Ascending aorta (tissue), 2 donors: ENCODE measurements at regions not wholly inside any gene's neighbourhood (a gene's known extent, or its start where the extent isn't known, plus 50 kb on each side); places are given as distances from the start of the nearest gene placed in this dataset.

Experiments
- DNase-seq, 2 donors: peaks; one replicate each; pipeline ENCODE4 v3.0.0-alpha.2; 2019; ENCODE audit warnings: low spot score in 2 of 2
- H3K27ac ChIP-seq, 2 donors: fragments of 200-600 bp; sonication (generic); one replicate each; pipeline ENCODE4 v1.5.1; 2016 to 2017; ENCODE audit warnings: mild to moderate bottlenecking in 1 of 2
- H3K27me3 ChIP-seq: fragments of 200-600 bp; sonication (generic); one replicate; pipeline ENCODE4 v1.5.1; 2017
- H3K36me3 ChIP-seq, 2 donors: fragments of 200-600 bp; sonication (generic); one replicate each; pipeline ENCODE4 v1.5.1; 2016
- H3K4me1 ChIP-seq, 2 donors: fragments of 200-600 bp; sonication (generic); one replicate each; pipeline ENCODE4 v1.5.1; 2016 to 2017; ENCODE audit warnings: mild to moderate bottlenecking in 1 of 2
- H3K4me3 ChIP-seq, 2 donors: fragments of 200-600 bp; sonication (generic); one replicate each; pipeline ENCODE4 v1.5.1; 2016 to 2017; ENCODE audit warnings: mild to moderate bottlenecking in 1 of 2
- H3K9me3 ChIP-seq, 2 donors: fragments of 200-600 bp; sonication (generic); one replicate each; pipeline ENCODE4 v1.5.1; 2016
- intact Hi-C: fragments of 100-400 bp; cut with DNase I; formaldehyde crosslinking; loops from one replicate; pipeline ENCODE4 v1.15.1; 2023
- TF ChIP-seq, protein P1 (sequence below), 3 experiments: fragments of 200-600 bp in 2 of 3; fragments of 450-650 bp in 1 of 3; sonication (generic) in 2 of 3; IDR thresholded peaks; one replicate each; pipeline ENCODE4 v1.5.1; 2016 to 2019; ENCODE audit warnings: antibody characterized with exemption in 3 of 3, mild to moderate bottlenecking in 1 of 3, moderate library complexity in 1 of 3

DNA sequence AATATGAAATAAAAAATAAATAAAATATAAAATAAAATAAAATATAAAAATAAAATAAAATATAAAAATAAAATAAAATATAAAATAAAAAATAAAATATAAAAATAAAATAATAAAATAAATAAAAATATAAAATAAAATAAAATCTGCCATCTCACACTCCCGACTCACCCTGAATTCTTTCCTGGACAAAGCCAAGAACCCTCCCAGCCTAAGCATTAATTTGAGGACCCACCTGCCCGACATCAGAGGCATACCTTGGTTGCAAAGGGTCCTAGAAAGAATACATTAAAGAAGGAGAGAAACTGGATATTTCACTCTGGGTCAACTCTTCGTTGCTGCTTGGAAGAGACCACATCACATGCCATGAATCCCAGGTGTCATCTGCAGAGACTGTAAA lies 138.3 kb downstream of the CRLF2 start:
- no peak for DNase-seq
- Histone ChIP-seq H3K27me3 (no peaks in the 10 kb centered on the region), H3K4me3 (no peak overlapping the region), H3K27ac (no peak overlapping the region), H3K36me3 (no peaks in the 10 kb centered on the region), H3K4me1 (no peaks in the 10 kb centered on the region), H3K9me3 (no peaks in the 10 kb centered on the region)
- TF ChIP-seq, protein P1, sequence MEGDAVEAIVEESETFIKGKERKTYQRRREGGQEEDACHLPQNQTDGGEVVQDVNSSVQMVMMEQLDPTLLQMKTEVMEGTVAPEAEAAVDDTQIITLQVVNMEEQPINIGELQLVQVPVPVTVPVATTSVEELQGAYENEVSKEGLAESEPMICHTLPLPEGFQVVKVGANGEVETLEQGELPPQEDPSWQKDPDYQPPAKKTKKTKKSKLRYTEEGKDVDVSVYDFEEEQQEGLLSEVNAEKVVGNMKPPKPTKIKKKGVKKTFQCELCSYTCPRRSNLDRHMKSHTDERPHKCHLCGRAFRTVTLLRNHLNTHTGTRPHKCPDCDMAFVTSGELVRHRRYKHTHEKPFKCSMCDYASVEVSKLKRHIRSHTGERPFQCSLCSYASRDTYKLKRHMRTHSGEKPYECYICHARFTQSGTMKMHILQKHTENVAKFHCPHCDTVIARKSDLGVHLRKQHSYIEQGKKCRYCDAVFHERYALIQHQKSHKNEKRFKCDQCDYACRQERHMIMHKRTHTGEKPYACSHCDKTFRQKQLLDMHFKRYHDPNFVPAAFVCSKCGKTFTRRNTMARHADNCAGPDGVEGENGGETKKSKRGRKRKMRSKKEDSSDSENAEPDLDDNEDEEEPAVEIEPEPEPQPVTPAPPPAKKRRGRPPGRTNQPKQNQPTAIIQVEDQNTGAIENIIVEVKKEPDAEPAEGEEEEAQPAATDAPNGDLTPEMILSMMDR (IDR thresholded peaks at IDR 0.05), result no peak
- intact Hi-C loops, result no loop called here

DNA sequence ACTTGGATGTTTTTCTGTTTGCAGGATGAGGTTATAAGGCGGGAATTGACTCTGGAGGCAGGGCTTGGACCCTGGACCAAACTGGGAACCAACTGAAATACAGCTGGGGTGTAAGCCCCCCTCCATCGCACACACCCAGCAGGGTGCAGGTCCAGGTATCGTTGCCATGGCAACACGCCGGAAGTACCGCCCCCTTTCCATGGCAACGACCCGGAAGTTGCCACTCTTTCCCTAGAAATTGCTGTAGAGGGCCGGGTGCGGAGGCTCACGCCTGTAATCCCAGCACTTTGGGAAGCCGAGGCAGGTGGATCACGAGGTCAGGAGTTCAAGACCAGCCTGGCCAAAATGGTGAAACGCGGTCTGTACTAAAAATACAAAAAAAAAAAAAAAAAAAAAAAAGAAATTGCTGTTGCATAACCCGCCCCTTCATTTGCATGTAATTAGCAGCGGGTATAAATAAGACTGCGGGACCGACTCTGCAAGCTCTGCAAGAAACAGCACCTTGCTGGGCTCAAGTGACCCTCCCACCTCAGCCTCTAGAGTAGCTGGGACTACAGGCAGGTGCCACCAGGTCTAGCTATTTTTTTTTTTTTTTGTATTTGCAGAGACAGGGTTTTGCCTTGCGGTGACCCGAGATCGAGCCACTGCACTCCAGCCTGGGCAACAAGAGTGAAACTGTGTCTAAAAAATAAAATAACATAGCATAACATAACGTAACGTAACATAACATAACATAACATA lies 139.6 kb downstream of the CRLF2 start:
- Histone ChIP-seq H3K9me3 (no peaks in the 10 kb centered on the region), H3K27ac (no peak overlapping the region), H3K4me3 (no peak overlapping the region), H3K4me1 (no peaks in the 10 kb centered on the region), H3K27me3 (no peaks in the 10 kb centered on the region), H3K36me3 (no peaks in the 10 kb centered on the region)
- DNase-seq, result no peak
- TF ChIP-seq, protein P1 (IDR thresholded peaks at IDR 0.05), result no peak
- intact Hi-C loops, result no loop called here

DNA sequence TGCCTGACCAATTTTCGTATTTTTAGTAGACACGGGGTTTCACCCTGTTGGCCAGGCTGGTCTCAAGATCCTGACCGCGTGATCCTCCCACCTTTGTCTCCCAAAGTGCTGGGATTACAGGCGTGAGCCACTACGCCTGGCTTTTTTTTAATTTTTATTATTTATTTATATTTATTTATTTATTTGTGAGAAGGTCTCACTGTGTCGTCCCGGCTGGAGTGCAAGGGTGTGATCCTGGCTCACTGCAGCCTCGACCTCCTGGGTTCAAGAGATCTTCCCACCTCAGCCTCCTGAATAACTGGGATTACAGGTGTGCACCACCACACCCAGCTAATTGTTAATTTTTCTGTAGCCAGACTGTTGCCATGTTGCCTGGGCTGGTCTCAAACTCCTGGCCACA lies 141.1 kb downstream of the CRLF2 start:
- TF ChIP-seq, protein P1 (IDR thresholded peaks at IDR 0.05), result no peak
- no peak overlapping the region for H3K4me3 ChIP-seq
- H3K27ac ChIP-seq, result no peak overlapping the region
- H3K9me3 ChIP-seq, result no peaks in the 10 kb centered on the region
- H3K27me3 ChIP-seq, result no peaks in the 10 kb centered on the region
- no peaks in the 10 kb centered on the region for H3K36me3 ChIP-seq
- intact Hi-C loops, result no loop called here
- H3K4me1 ChIP-seq, result no peaks in the 10 kb centered on the region
- DNase-seq, result no peak

DNA sequence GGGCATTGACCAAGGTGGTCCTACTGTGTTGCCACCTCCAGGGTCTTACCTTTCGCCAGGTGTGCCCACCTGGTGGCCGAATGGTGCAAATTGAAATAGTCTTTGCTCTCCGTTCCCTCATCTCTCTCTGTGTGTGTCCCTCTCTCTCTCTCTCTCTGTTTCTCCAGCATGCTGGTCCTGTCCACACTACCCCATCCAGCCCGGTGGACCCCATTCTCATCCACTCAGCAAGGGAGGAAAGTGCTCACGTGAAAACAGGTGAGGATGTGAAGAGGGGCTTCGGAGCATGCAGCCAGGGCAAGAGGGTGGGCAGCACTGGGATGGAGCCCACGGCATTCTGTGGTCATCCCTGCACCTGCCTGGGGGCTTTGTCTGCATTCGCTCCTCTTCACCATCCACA lies 150.1 kb downstream of the CRLF2 start:
- Histone ChIP-seq H3K27ac (no peak overlapping the region), H3K4me3 (no peak overlapping the region)
- no peak for DNase-seq

DNA sequence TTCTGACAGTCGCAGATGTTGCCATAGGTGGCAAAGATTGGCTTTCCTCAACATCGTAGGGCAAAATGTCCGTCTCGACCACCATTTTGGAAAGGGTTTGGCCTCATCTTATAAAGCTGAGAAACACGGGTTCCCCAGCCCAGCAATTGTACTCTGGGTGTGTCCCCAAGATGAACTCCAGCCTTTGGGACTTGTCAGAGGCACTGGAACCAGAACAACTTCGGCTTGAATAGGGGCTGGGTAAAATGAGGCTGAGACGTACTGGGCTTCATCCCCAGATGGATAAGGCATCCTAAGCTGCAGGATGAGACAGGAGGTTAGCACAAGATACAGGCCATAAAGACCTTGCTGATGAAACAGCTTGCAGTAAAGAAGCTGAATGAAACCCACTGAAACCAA lies 151.9 kb downstream of the CRLF2 start:
- no peak overlapping the region for H3K4me3 ChIP-seq
- H3K27me3 ChIP-seq, result no peaks in the 10 kb centered on the region
- H3K27ac ChIP-seq, result no peak overlapping the region
- peaks cover 0 to 4% of the 10 kb centered on the region in 2 donors for H3K9me3 ChIP-seq
- H3K36me3 ChIP-seq, result no peaks in the 10 kb centered on the region
- no peaks in the 10 kb centered on the region for H3K4me1 ChIP-seq
- DNase-seq, result no peak
- intact Hi-C loops, result no loop called here
- TF ChIP-seq, protein P1 (IDR thresholded peaks at IDR 0.05), result no peak

More for the DNA sequence above, 150.1 kb downstream of the CRLF2 start:
- Histone ChIP-seq H3K9me3 (peaks cover 0 to 4% of the 10 kb centered on the region in 2 donors), H3K27me3 (no peaks in the 10 kb centered on the region), H3K4me1 (no peaks in the 10 kb centered on the region), H3K36me3 (no peaks in the 10 kb centered on the region)
- intact Hi-C loops, result no loop called here
- TF ChIP-seq, protein P1 (IDR thresholded peaks at IDR 0.05), result no peak
